GM19463 (cell line): ENCODE measurements at regions not wholly inside any gene's neighbourhood (a gene's known extent, or its start where the extent isn't known, plus 50 kb on each side); places are given as distances from the start of the nearest gene placed in this dataset.

Experiments used
- ATAC-seq: cut with Tn5 transposase; IDR thresholded peaks from one replicate; pipeline ENCODE4 v1.9.1; 2021; ENCODE audit warnings: mild to moderate bottlenecking, moderate library complexity; ENCODE audit not compliant: unreplicated experiment

DNA sequence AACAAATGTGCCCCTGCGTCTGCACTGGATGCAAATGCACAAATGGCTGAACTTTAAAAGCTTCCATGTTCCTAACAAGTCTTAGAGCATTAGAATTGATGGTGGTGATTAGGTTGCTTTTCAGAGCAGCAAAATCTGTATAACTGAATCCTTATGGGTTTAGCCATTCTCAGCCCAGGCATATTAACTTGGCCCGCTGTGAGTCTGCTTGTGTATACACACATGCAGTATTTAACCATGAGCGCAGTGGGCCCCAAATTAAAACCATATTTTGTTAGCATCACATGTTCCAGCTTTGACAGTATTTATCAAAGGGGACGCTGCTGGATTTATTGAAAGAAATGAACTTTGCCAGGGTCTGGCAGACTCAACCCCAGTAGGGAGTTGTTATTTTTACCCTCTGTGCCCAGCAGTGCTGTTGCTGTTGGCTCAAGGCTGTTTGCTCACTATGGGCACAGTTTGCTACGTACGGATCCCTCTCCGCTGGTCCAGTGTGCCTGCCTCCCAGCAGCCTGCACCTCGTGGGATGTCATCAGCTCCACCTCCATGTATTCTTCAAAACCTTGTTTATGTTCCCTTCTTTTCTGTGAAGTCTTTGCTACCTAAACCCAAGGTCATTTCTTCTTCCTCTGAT, 144.7 kb downstream of the QRSL1 start:
- ATAC-seq: no peak

DNA sequence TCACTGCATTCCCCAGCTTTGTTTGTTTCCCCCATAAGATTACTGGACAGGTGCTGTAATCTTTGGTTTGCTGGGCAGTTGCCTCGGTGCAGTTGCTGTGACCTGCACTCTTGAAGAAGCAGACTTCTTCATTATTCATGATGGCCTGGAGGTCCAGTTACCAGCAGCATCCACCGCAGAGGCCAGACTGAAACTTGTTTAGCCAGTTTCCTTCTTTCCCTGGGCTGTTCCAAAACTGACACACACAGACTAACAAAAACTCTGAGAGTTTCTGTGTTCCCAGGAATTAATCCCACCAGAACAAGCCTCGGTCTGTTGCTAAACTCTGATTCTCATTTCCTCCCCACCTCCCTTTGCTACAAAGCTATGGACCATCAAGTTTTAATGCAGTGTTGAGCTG, 144.1 kb downstream of the QRSL1 start:
- no peak for ATAC-seq

DNA sequence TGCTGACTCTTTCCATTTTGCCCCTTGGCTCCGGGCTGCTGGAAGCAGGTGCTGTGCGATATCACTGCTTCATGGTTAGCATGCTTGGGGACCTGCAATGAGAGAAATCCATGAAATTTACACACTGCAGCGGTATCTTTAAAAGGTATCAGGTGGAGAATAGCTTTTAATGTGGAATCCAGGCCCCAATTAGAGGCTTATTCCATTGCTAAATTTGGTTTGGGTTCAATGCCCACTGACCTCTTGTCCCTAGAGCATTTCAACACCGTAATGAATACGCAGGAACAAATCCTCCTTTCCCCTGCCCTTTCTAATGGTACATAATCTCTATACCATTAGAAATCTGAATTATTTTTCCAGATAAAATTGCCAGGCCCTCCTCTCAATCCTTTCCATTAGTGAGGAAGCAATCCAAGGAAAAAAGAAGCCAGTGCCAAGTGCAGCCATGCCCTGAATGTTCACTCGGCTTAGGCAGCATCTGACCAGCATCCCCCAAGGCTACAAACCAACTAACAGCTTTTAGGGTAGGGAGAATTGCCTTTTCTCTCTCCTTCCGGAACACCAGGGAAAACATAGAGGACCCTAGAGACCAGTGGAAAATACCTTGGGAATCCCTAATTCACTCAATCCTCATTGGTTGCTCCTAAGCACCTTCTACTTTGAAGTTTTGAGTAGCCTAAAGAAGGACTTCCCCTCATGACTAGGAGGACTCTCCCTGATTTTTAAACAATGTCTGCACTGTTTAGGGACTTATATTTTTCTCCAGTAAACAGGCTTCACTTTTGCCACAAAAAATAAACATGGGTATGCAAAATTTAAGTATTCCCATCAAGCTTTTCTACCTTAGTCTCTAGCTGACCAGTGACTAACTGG, 143.1 kb downstream of the QRSL1 start:
- ATAC-seq: no peak

DNA sequence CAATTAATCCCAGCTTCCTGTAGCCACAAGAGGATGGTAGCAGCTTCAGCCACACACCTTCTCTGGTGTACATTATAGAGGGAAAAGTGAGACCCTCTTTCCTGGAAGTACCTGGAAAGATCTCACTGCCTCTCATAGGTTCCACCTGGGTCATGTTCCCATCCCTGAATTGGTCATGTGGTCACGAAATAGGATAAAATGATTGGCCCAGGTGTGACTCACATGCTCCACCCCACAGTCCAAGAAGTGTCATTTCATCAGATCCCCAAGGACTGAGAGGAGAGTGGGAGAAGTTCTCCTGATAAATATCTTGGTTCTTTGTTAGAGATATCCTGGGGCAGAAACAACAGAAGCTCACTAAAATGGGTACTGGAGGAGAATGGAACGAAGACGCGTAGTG, 142.4 kb downstream of the QRSL1 start:
- ATAC-seq: no peak

DNA sequence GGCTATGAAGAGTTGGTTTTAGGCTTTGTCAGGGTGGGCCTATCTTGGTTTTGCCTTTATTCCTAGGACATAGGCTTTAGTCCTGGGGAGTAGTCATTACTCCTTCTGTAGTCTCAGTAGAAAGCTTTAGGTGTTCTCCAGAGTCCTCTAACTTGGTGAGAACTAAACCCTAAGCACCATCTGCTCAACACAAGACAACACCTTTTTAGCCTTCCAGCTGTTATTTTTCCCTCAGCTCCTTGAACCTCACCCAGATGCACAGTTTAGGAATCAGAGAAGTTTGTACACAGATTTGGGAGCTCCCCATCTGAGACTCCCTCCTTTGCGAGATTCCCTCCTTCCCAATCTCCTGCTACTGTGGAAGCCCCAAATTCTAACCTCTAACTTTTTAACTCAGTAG, 141.3 kb downstream of the QRSL1 start:
- ATAC-seq: no peak

DNA sequence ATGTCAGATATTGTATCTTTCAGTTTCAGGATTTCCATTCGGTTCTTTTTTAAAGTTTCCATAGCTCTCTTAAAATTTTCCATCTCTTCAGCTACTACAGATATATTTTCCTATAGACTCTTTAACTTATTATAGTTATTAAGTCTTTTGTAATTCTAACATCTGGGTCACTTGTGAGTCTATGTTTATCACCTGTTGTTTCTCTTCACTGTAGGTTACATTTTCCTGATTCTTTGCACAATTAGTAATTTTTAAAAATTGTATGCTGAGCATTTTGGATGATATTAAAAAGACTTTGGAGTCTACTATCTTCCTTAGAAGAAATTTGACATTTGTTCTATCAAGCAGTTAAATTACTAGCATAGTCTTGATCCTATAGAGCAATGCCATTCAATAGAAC, 140.7 kb downstream of the QRSL1 start:
- ATAC-seq: no peak

DNA sequence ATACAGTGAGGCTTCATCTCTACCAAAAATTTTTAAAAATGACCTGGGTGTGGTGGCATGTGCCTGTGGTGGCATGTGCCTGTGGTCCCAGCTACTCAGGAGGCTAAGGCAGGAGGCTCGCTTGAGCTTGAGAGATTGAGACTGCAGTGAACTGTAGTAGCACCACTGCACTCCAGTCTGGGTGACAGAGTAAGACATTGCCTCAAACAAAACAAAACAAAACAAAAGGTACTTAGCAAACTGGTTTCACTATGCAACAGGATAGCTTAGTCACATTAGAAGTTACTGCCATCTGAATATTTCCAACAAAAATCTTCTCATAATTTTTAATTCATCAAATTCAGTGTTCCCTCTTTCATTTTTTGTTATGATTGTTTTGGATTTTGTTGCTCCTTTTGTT, 137.9 kb downstream of the QRSL1 start:
- no peak for ATAC-seq

DNA sequence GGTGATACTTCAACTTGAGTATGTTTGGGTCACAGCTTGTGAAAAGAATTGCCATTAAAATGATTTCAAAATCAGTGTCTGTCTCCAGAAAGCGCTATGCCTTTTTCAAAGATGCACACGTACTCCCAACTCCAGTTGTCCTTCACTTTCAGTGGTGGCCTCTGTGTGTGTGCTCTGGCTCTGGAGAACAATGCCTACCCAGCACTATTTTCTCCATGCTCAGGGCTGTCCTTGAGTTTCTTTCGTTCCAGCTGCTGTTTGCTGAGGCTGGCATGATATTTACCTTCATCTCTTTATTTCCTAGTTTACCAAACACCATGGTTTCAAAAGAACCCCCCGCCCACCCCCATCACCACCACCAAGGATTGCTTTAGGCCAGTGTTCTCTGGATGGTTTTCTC, 136.8 kb downstream of the QRSL1 start:
- no peak for ATAC-seq

DNA sequence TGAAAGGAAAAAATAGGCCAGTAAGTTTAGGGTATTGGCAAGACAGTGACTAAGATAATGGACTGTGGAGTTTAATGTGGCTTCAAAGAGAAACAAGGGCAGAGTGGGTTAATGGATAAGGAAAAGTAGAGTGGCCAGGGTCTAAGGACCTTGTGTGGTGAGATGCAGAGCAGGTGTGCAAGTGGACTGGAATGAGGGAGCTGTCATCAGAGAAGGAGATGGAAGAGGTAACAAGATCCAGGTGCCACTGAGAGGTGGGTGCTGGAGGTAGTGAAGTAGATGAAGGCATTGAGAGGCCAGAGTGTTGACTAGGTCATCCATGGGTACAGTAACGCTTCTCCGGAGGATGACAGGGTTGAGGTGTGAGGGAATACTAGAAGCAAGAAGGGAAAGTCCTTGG, 136.1 kb downstream of the QRSL1 start:
- ATAC-seq: no peak

DNA sequence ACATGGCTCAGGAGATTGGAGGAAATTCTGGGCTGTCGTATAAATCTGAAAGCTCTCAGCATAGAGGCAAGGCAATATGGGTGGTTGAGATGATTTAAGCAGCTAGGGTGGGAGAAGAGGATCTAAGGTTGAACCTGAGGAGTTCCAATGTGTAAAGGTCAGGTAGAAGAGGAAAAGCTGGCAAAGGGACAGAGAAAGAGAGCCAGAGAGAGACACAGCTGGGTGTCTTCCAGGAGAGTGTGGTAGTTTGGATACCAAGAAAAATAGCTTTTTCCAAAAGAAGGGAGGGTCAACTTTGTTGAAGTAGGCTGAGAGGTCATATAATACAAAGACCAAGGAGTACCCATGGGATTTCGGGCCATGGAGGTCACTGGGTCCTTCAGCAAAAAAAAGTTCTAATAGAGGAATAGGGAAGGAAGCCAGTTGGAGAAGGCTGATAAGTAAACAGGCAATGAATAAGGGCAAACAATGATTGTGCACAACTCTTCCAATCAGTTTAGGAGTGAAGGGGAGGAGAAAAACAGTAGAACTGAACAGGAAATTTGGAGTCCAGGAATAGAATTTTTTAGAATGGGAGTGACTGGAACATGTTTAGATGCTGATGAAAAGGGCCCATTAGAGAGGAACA, 135.1 kb downstream of the QRSL1 start:
- no peak for ATAC-seq

- ATAC-seq: no peak
These were observed 134.0 kb downstream of the QRSL1 start for GRCh38 chr6:106763361-106763760.

DNA sequence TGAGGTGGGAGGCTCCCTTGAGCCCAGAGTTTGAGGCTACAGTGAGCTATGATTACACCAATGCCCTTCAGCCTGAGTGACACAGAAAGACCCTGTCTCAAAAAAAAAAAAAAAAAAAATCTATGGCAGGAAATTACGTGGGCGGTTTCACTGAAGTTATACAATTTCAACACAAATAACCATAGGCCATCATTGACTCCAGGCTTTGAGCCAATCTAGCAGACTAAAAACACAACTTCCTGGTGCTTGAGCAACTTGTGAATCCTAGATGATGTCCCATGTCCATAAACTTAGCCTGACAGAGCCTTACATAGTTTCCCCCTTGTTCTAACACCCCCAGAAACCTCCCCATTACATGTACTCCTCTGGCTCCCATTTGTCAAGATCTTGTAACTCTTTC, 131.8 kb downstream of the QRSL1 start:
- ATAC-seq: no peak

DNA sequence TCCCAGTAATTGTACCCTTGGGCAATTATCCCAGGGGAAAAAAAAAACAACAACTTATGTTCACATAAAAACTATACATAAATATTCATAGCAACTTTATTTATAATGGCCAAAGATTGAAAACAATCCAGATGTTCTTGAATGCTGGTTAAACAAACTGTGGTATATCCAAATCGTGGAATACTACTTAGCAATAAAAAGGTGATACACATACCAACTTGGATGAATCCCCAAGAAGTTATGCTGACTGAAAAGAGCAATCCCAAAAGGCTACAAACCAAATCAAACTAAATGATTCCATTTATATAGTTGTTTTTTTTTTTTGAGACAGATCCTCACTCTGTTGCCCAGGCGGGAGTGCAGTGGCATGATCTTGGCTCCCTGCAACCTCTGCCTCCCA, 129.7 kb downstream of the QRSL1 start:
- no peak for ATAC-seq

DNA sequence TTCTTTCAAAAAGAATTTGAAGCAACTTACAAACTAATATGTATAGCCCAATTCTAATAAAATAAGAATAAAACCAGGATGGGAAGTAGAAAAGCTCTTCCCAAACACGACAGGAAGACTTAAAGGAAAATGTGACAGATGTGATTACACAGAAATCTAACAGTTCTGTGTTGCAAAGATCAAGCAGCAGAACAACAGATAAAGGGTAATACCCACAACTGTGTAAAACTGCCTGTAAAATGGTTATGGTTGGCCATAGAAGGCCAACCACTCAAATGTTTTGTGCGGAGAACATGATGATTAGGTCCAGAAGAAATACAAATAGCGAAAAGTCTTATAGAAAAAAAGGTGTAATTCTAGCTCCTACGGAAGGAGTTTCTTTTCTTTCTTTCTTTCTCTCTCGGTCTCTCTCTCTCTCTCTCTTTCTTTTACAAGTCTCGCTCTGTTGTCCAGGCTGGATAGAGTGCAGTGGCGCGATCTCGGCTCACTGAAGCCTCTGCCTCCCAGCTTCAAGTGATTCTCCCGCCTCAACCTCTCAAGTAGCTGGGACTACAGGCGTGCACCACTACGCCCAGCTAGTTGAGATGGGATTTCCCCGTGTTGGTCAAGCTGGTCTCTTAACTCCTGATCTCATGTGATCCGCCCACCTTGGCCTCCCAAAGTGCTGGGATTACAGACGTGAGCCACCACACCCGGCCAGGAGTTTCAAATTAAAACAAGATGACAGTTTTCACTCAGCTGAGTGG, 128.5 kb downstream of the QRSL1 start:
- no peak for ATAC-seq

DNA sequence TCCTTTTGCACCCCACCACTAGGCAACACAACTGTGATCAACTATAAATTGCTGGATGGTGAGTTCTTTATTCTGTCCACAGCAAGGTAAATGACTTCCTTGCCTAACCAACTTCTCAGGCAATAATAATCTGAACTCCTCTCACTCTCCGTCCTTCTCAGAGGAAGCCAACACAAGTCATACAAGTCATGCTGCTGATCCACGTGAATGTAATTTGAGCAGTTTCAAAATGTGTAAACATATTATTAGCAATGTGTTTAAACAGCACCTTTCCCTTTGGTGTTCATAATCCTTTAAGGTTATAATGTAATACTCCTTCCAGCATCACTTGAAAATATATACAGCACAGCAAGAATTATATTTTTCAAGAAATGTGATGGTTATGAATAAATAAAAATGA, 127.9 kb downstream of the QRSL1 start:
- ATAC-seq: no peak

DNA sequence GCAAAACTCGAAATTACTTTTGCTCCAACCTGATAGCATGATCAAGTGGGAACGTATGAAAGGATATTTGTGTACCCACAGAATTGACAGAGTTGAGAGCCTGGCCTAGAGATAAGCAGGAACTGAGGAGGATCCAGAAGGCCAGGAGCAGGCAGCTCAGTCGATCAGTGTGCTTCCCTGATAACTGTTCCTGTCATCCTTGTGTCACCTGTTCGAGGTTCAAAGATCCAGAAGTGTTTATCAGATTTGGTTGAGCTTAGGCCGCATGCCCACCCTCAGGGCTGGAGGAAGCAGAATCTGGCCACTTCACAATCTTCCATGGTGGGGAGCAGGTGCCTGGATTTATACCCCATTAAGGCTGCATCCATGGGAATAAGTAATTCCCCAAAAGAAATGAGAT, 124.8 kb downstream of the QRSL1 start:
- no peak for ATAC-seq

DNA sequence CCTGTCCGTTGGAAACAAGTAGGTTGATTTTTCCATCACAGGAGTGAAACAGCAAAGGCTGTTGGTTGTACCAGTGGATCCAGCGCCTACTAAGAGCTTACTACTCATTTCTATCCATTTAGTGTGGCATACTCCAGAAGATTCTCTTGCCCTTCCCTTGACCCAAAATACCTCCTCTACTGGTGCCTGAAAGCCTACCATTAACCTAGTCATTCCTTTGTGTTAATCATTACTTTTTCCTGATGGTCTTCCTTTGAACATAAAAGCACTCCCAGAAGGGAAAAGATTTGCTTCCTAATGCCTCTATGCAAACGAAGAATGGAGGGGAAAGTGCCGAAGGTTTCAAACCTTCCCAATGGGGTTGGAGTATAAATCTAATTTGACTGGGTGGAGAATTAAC, 123.3 kb downstream of the QRSL1 start:
- no peak for ATAC-seq

GRCh38 chr6:106751501-106752252, 122.3 kb downstream of the QRSL1 start:
- no peak for ATAC-seq

DNA sequence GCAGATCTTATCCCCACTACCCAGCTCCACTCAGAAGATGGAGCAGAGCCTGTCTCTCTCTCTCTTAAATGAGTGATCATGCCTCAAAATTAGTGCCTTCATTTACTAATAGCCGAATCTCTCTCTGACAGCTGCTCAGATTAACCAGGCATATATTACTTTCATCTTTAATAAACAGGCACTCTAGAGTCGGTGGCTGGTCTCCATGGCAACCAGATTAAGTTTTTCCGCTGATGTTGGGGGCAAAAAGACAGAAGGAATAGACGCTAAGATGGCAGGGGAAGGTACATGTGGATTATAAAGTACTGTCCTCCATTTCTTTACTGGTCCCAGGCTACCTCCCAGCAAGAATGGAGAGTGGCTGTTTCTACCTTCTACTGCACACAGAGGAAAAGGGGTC, 121.6 kb downstream of the QRSL1 start:
- no peak for ATAC-seq

GRCh38 chr6:106750142-106750918, 121.0 kb downstream of the QRSL1 start:
- no peak for ATAC-seq
